T-helper 1 cell treated with Interleukin-12 subunit alpha and Interleukin-12 subunit beta and Interleukin-4 antibody, amounts not matched to agents 30 μg/mL and 1 μg/mL, for 36 hours (primary cell): ENCODE measurements at regions not wholly inside any gene's neighbourhood (a gene's known extent, or its start where the extent isn't known, plus 50 kb on each side); places are given as distances from the start of the nearest gene placed in this dataset.
"Not testable (repeated sequence)": the region's sequence is repeated elsewhere in the genome, so short reads cannot be mapped to it uniquely, and the experiment has no call there.

Experiments
- H3K27ac Mint-ChIP-seq: one replicate; pipeline ENCODE4 v1.8.0; 2021; ENCODE audit warnings: mild to moderate bottlenecking, mixed read lengths
- H3K27me3 Mint-ChIP-seq: one replicate; pipeline ENCODE4 v1.8.0; 2021; ENCODE audit warnings: low read depth, mixed read lengths
- H3K36me3 Mint-ChIP-seq: one replicate; pipeline ENCODE4 v1.8.0; 2021; ENCODE audit warnings: low read depth, mixed read lengths
- H3K4me1 Mint-ChIP-seq: one replicate; pipeline ENCODE4 v1.8.0; 2021; ENCODE audit warnings: low read depth, mixed read lengths
- H3K4me3 Mint-ChIP-seq: one replicate; pipeline ENCODE4 v1.8.0; 2021; ENCODE audit warnings: mild to moderate bottlenecking, moderate library complexity, mixed read lengths
- H3K9me3 Mint-ChIP-seq: one replicate; pipeline ENCODE4 v1.8.0; 2021; ENCODE audit warnings: mixed read lengths

DNA sequence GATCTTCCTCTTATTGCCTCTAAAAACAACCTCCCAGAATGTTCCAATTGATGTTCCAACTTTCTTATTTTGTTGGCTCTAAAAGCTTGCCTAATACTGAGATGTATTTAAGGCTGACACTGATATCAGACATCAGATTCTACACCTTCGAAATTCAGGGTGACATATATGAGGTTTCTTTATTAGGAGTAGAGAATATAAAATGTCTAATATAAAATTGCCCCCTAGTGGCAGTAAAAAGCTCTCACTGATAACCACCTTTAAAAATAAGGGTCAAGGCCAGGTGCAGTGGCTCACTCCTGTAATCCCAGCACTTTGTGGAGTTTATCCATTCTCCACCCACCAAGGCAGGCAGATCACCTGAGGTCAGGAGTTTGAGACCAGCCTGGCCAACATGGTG lies 789.7 kb upstream of the SLC39A10 start:
- H3K4me3 Mint-ChIP-seq = no peak overlapping the region
- H3K36me3 Mint-ChIP-seq = no peaks in the 10 kb centered on the region
- H3K27ac Mint-ChIP-seq = no peak overlapping the region
- no peaks in the 10 kb centered on the region for H3K9me3 Mint-ChIP-seq
- peaks cover 1% of the 10 kb centered on the region for H3K4me1 Mint-ChIP-seq
- H3K27me3 Mint-ChIP-seq = no peaks in the 10 kb centered on the region

GRCh38 chr2:194854941-194855340 lies 802.1 kb upstream of the SLC39A10 start:
- Mint-ChIP-seq H3K4me3 (no peak overlapping the region), H3K36me3 (no peaks in the 10 kb centered on the region), H3K4me1 (no peaks in the 10 kb centered on the region), H3K27ac (no peak overlapping the region), H3K9me3 (no peaks in the 10 kb centered on the region), H3K27me3 (no peaks in the 10 kb centered on the region)

GRCh38 chr2:194842871-194843270 lies 814.2 kb upstream of the SLC39A10 start:
- Mint-ChIP-seq H3K27me3 (no peaks in the 10 kb centered on the region), H3K9me3 (no peaks in the 10 kb centered on the region), H3K4me1 (no peaks in the 10 kb centered on the region), H3K27ac (no peak overlapping the region), H3K36me3 (no peaks in the 10 kb centered on the region), H3K4me3 (no peak overlapping the region)

DNA sequence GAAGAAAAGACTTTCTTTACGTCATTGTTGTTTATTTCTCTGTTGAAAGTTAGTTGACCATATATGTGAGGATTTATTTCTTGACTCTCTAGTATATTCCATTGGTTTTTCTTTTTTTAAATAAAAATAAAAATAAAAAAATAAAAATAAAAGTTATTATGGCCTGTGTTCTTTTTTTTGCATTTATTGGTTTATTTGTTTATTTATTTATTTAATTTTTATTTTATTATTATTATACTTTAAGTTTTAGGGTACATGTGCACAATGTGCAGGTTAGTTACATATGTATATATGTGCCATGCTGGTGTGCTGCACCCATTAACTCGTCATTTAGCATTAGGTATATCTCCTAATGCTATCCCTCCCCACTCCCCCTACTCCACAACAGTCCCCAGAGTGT lies 822.7 kb upstream of the SLC39A10 start:
- not testable (repeated sequence) for H3K36me3 Mint-ChIP-seq, H3K27ac Mint-ChIP-seq, H3K4me3 Mint-ChIP-seq, H3K9me3 Mint-ChIP-seq, H3K27me3 Mint-ChIP-seq, H3K4me1 Mint-ChIP-seq

DNA sequence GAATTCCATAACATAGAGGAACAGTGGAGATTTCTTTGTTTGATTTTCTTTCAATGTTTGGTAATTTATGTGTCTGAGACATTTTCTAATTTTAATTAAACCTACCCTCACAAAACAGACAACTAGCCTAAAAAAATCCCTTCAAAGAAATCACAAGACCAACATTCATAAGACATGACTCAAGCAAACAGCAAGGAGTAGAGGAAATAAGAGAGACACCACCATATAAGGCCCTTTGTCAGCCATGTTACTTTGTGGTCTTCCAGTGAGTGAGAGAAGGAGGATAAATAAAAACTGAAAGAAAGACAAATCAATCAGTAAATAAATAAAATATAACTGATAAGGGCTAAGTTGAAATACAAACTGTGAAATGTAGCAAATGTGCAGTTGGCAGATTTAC lies 830.8 kb upstream of the SLC39A10 start:
- no peak overlapping the region for H3K4me3 Mint-ChIP-seq
- no peak overlapping the region for H3K27ac Mint-ChIP-seq
- H3K27me3 Mint-ChIP-seq = no peaks in the 10 kb centered on the region
- H3K4me1 Mint-ChIP-seq = no peaks in the 10 kb centered on the region
- no peaks in the 10 kb centered on the region for H3K36me3 Mint-ChIP-seq
- no peaks in the 10 kb centered on the region for H3K9me3 Mint-ChIP-seq

- Mint-ChIP-seq H3K9me3 (no peaks in the 10 kb centered on the region), H3K36me3 (no peaks in the 10 kb centered on the region), H3K4me1 (no peaks in the 10 kb centered on the region), H3K4me3 (no peak overlapping the region), H3K27ac (no peak overlapping the region), H3K27me3 (no peaks in the 10 kb centered on the region)
Measured at GRCh38 chr2:194824450-194824849, 832.6 kb upstream of the SLC39A10 start.

- no peak overlapping the region for H3K4me3 Mint-ChIP-seq
- H3K4me1 Mint-ChIP-seq = no peaks in the 10 kb centered on the region
- H3K27me3 Mint-ChIP-seq = no peaks in the 10 kb centered on the region
- no peaks in the 10 kb centered on the region for H3K36me3 Mint-ChIP-seq
- H3K27ac Mint-ChIP-seq = no peak overlapping the region
- H3K9me3 Mint-ChIP-seq = no peaks in the 10 kb centered on the region
Measured at GRCh38 chr2:194822657-194823056, 834.4 kb upstream of the SLC39A10 start.

GRCh38 chr2:194822097-194822496 lies 834.9 kb upstream of the SLC39A10 start:
- no peak overlapping the region for H3K27ac Mint-ChIP-seq
- H3K27me3 Mint-ChIP-seq = no peaks in the 10 kb centered on the region
- no peaks in the 10 kb centered on the region for H3K36me3 Mint-ChIP-seq
- no peak overlapping the region for H3K4me3 Mint-ChIP-seq
- no peaks in the 10 kb centered on the region for H3K4me1 Mint-ChIP-seq
- H3K9me3 Mint-ChIP-seq = no peaks in the 10 kb centered on the region

GRCh38 chr2:194819367-194819766 lies 837.7 kb upstream of the SLC39A10 start:
- no peak overlapping the region for H3K4me3 Mint-ChIP-seq
- H3K27me3 Mint-ChIP-seq = no peaks in the 10 kb centered on the region
- H3K27ac Mint-ChIP-seq = no peak overlapping the region
- H3K9me3 Mint-ChIP-seq = no peaks in the 10 kb centered on the region
- H3K36me3 Mint-ChIP-seq = no peaks in the 10 kb centered on the region
- no peaks in the 10 kb centered on the region for H3K4me1 Mint-ChIP-seq

DNA sequence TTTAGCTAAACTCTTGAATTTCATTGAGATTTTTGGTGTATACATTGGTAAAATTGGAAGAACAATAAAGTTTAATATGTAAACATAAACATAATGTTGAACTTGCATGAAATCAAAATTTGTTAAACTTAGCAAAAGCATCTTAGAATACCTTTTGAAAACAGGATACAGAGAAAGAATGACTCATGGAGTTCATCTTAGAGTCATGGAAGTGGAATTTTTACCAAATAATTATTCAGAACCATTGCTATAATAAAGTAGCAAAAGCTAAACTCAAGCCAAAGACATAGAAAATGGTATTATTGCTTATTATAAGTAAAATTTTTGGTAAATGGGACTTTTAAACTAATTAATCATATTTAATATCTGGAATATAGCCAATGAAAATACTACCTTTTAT lies 841.6 kb upstream of the SLC39A10 start:
- Mint-ChIP-seq H3K9me3 (no peaks in the 10 kb centered on the region), H3K27me3 (no peaks in the 10 kb centered on the region), H3K4me3 (no peak overlapping the region), H3K27ac (no peak overlapping the region), H3K4me1 (no peaks in the 10 kb centered on the region), H3K36me3 (no peaks in the 10 kb centered on the region)

- Mint-ChIP-seq H3K27me3 (no peaks in the 10 kb centered on the region), H3K27ac (no peak overlapping the region), H3K4me3 (no peak overlapping the region), H3K9me3 (peaks cover 4% of the 10 kb centered on the region), H3K4me1 (no peaks in the 10 kb centered on the region), H3K36me3 (no peaks in the 10 kb centered on the region)
Measured at GRCh38 chr2:194802589-194802988, 854.4 kb upstream of the SLC39A10 start.

DNA sequence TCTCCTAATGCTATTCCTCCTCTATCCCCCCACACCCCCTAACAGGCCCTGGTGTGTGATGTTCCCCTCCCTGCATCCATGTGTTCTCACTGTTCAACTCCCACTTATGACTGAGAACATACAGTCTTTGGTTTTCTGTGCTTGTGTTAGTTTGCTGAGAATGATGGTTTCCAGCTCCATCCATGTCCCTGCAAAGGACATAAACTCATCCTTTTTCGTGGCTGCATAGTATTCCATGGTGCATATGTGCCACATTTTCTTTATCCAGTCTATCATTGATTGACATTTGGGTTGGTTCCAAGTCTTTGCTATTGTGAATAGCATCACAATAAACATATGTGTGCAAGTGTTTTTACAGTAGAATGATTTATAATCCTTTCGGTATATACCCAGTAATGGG lies 870.0 kb upstream of the SLC39A10 start:
- not testable (repeated sequence) for H3K4me3 Mint-ChIP-seq, H3K27me3 Mint-ChIP-seq, H3K36me3 Mint-ChIP-seq, H3K27ac Mint-ChIP-seq, H3K4me1 Mint-ChIP-seq
- peaks cover 11% of the 10 kb centered on the region for H3K9me3 Mint-ChIP-seq

GRCh38 chr2:194771394-194771793 lies 885.6 kb upstream of the SLC39A10 start:
- H3K4me1 Mint-ChIP-seq, H3K27me3 Mint-ChIP-seq, H3K9me3 Mint-ChIP-seq, H3K36me3 Mint-ChIP-seq, H3K27ac Mint-ChIP-seq, H3K4me3 Mint-ChIP-seq: not testable (repeated sequence)

GRCh38 chr2:194769030-194769429 lies 888.0 kb upstream of the SLC39A10 start:
- H3K9me3 Mint-ChIP-seq = no peaks in the 10 kb centered on the region
- no peak overlapping the region for H3K27ac Mint-ChIP-seq
- H3K4me3 Mint-ChIP-seq = no peak overlapping the region
- no peaks in the 10 kb centered on the region for H3K27me3 Mint-ChIP-seq
- no peaks in the 10 kb centered on the region for H3K4me1 Mint-ChIP-seq
- H3K36me3 Mint-ChIP-seq = no peaks in the 10 kb centered on the region

- Mint-ChIP-seq H3K4me3 (no peak overlapping the region), H3K27ac (no peak overlapping the region), H3K9me3 (no peaks in the 10 kb centered on the region), H3K4me1 (no peaks in the 10 kb centered on the region), H3K36me3 (no peaks in the 10 kb centered on the region), H3K27me3 (no peaks in the 10 kb centered on the region)
Measured at GRCh38 chr2:194765723-194766122, 891.3 kb upstream of the SLC39A10 start.

DNA sequence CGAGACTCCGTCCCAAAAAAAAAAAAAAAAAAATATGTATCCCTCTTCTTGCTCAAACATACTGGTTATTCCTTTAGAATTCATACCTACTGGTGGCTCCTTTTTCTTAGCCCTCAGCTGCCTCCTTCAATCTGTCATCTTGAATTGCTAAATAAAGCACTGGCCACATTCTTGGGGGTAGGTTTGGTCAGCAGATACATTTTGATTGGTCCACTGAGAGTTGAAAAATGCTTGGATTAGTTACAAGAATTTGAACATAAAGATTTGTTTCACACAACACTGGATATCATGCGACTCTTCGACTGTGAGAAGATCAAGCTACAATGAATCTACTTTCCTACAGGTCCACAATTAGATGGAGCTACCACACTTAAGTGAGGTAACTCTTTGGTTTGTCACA lies 906.1 kb upstream of the SLC39A10 start:
- H3K27ac Mint-ChIP-seq = no peak overlapping the region
- H3K27me3 Mint-ChIP-seq = no peaks in the 10 kb centered on the region
- no peaks in the 10 kb centered on the region for H3K4me1 Mint-ChIP-seq
- H3K9me3 Mint-ChIP-seq = no peaks in the 10 kb centered on the region
- H3K4me3 Mint-ChIP-seq = no peak overlapping the region
- H3K36me3 Mint-ChIP-seq = no peaks in the 10 kb centered on the region
